PC-3 (cell line): ENCODE measurements at regions not wholly inside any gene's neighbourhood (a gene's known extent, or its start where the extent isn't known, plus 50 kb on each side); places are given as distances from the start of the nearest gene placed in this dataset.

ENCODE experiments used
- ATAC-seq: fragments of 200-7000 bp; cut with Tn5 transposase; 2 replicates; pipeline ENCODE4 v1.9.1; 2020; ENCODE audit warnings: mild to moderate bottlenecking, moderate library complexity
- BruUV-seq: library from RNA; stranded (reverse); fragments of 400-500 nt; replicated peaks from 2 replicates; lab custom pipeline; 2021; lab: Mats Ljungman, UMichigan
- CTCF ChIA-PET: fragments of 300-600 bp; sonication (Branson Sonifier 250); formaldehyde crosslinking; loops from one replicate; lab custom pipeline; 2022; ENCODE audit warnings: antibody characterized with exemption; lab: Charles Lee
- POLR2A ChIA-PET: fragments of 300-600 bp; sonication (Branson Sonifier 250); formaldehyde crosslinking; loops from one replicate; lab custom pipeline; 2022; ENCODE audit warnings: antibody characterized with exemption; ENCODE audit not compliant: unreplicated experiment; lab: Charles Lee
- DNase-seq: peaks from one replicate; pipeline ENCODE4 v3.0.0-alpha.2; 2015
- H2AFZ ChIP-seq: fragments of 300-600 bp; sonication (generic); 2 replicates; pipeline ENCODE4 v1.6.0; 2016; ENCODE audit warnings: antibody characterized with exemption, low read length
- H3F3A ChIP-seq: fragments of 300-600 bp; sonication (generic); one replicate; pipeline ENCODE4 v1.6.0; 2017; ENCODE audit warnings: antibody characterized with exemption, low read length, control low read depth, mild to moderate bottlenecking; ENCODE audit not compliant: unreplicated experiment
- H3K27ac ChIP-seq: fragments of 300-600 bp; sonication (generic); 2 replicates; pipeline ENCODE4 v1.5.1; 2016; ENCODE audit warnings: mild to moderate bottlenecking, low read length
- H3K27me3 ChIP-seq: fragments of 300-600 bp; sonication (generic); 2 replicates; pipeline ENCODE4 v1.6.1; 2016; ENCODE audit warnings: low read length, mixed read lengths
- H3K36me3 ChIP-seq: fragments of 300-600 bp; sonication (generic); 2 replicates; pipeline ENCODE4 v1.6.1; 2016; ENCODE audit warnings: low read depth, mixed run types, low read length, mixed read lengths
- H3K4me1 ChIP-seq: fragments of 300-600 bp; sonication (generic); 2 replicates; pipeline ENCODE4 v1.5.1; 2016; ENCODE audit warnings: low read length; ENCODE audit not compliant: insufficient read depth
- H3K4me2 ChIP-seq: fragments of 300-600 bp; sonication (generic); 2 replicates; pipeline ENCODE4 v1.6.0; 2016; ENCODE audit warnings: low read length
- H3K4me3 ChIP-seq: fragments of 300-600 bp; sonication (generic); 2 replicates; pipeline ENCODE4 v1.5.1; 2016; ENCODE audit warnings: mild to moderate bottlenecking, low read length, mixed read lengths
- H3K79me2 ChIP-seq: fragments of 300-600 bp; sonication (generic); 2 replicates; pipeline ENCODE4 v1.6.1; 2017; ENCODE audit warnings: low read length, mixed read lengths
- H3K9ac ChIP-seq: fragments of 300-600 bp; sonication (generic); 2 replicates; pipeline ENCODE4 v1.6.0; 2016; ENCODE audit warnings: mild to moderate bottlenecking, low read length
- H3K9me2 ChIP-seq: fragments of 300-600 bp; sonication (generic); replicated peaks from 2 replicates; pipeline ENCODE4 v1.6.1; 2016; ENCODE audit warnings: mixed run types, low read length, mixed read lengths
- H3K9me3 ChIP-seq: fragments of 300-600 bp; sonication (generic); 2 replicates; pipeline ENCODE4 v1.6.1; 2016; ENCODE audit warnings: low read length, mixed read lengths
- H4K20me1 ChIP-seq: fragments of 300-600 bp; sonication (generic); 2 replicates; pipeline ENCODE4 v1.6.1; 2016; ENCODE audit warnings: low read length, mixed read lengths
- CTCF ChIP-seq: fragments of 300-600 bp; sonication (generic); conservative IDR thresholded peaks from 2 replicates; pipeline ENCODE4 v1.5.1; 2017; ENCODE audit warnings: antibody characterized with exemption, low read depth, mild to moderate bottlenecking, low read length
- EZH2 ChIP-seq: fragments of 300-600 bp; sonication (generic); IDR thresholded peaks from one replicate; pipeline ENCODE4 v1.6.1; 2017; ENCODE audit warnings: antibody characterized with exemption, mild to moderate bottlenecking, low read length; ENCODE audit not compliant: unreplicated experiment
- EZH2phosphoT487 ChIP-seq: fragments of 300-600 bp; sonication (generic); IDR thresholded peaks from 2 replicates; pipeline ENCODE4 v1.6.1; 2018; ENCODE audit warnings: mild to moderate bottlenecking, antibody characterized with exemption, low read length, borderline replicate concordance
- intact Hi-C: fragments of 100-400 bp; cut with micrococcal nuclease; formaldehyde crosslinking; loops from 2 replicates; pipeline ENCODE4 v1.9.0; 2023

GRCh38 chr1:82152356-82153271 is 351.9 kb downstream of the ADGRL2 start:
- Histone ChIP-seq H3F3A (no peaks in the 10 kb centered on the region), H3K4me1 (no peaks in the 10 kb centered on the region), H3K27me3 (no peaks in the 10 kb centered on the region), H3K9ac (no peak overlapping the region), H3K79me2 (no peaks in the 10 kb centered on the region), H3K27ac (no peak overlapping the region), H3K36me3 (no peaks in the 10 kb centered on the region), H4K20me1 (no peaks in the 10 kb centered on the region), H3K4me2 (no peak overlapping the region), H3K4me3 (no peak overlapping the region), H2AFZ (no peak overlapping the region), H3K9me2 (no peaks in the 10 kb centered on the region), H3K9me3 (no peaks in the 10 kb centered on the region)
- CTCF ChIA-PET = no interaction called here
- POLR2A ChIA-PET = no interaction called here
- DNase-seq = no peak
- ATAC-seq = no peak
- TF ChIP-seq EZH2phosphoT487 (no peak), CTCF (no peak), EZH2 (no peak)
- BruUV-seq = no TSS peak
- intact Hi-C loops = no loop called here

- Histone ChIP-seq H3K79me2 (no peaks in the 10 kb centered on the region), H3K9ac (no peak overlapping the region), H3K4me1 (no peaks in the 10 kb centered on the region), H3K27ac (no peak overlapping the region), H3K9me3 (no peaks in the 10 kb centered on the region), H3K9me2 (no peaks in the 10 kb centered on the region), H3K4me3 (no peak overlapping the region), H3F3A (no peaks in the 10 kb centered on the region), H2AFZ (no peak overlapping the region), H3K4me2 (no peak overlapping the region), H4K20me1 (no peaks in the 10 kb centered on the region), H3K27me3 (no peaks in the 10 kb centered on the region), H3K36me3 (no peaks in the 10 kb centered on the region)
- DNase-seq (no peak), ATAC-seq (no peak)
- intact Hi-C loops = no loop called here
- TF ChIP-seq EZH2 (no peak), EZH2phosphoT487 (no peak), CTCF (no peak)
- POLR2A ChIA-PET = no interaction called here
- BruUV-seq = no TSS peak
- CTCF ChIA-PET = no interaction called here
Measured at GRCh38 chr1:82145656-82146055, 344.9 kb downstream of the ADGRL2 start.
